ENCODE measurements at regions not wholly inside any gene's neighbourhood (a gene's known extent, or its start where the extent isn't known, plus 50 kb on each side); places are given as distances from the start of the nearest gene placed in this dataset.

GRCh38 chr19:33888665-33889064, 92.0 kb downstream of the KCTD15 start:
- TF ChIP-seq PKNOX1 (IDR thresholded peaks at IDR 0.05) (no peak), FOXA1 (IDR thresholded peaks at IDR 0.05) (no peak), BHLHE40 (IDR thresholded peaks at IDR 0.05; ENCODE audit: borderline replicate concordance) (no peak), SP1 (IDR thresholded peaks at IDR 0.05) (no peak), TARDBP (IDR thresholded peaks at IDR 0.05) (no peak), ZNF384 (IDR thresholded peaks at IDR 0.05) (no peak), SUZ12 (IDR thresholded peaks at IDR 0.05) (no peak), HDGF (IDR thresholded peaks at IDR 0.05; ENCODE audit: borderline replicate concordance) (no peak), CTBP1 (IDR thresholded peaks at IDR 0.05; ENCODE audit: borderline replicate concordance) (no peak), ELF4 (IDR thresholded peaks at IDR 0.05) (no peak), FOXM1 (IDR thresholded peaks at IDR 0.05; ENCODE audit: borderline replicate concordance) (no peak), FOXK2 (IDR thresholded peaks at IDR 0.05) (no peak), LEF1 (IDR thresholded peaks at IDR 0.05; ENCODE audit: borderline replicate concordance) (no peak), NFRKB (IDR thresholded peaks at IDR 0.05) (no peak)

Measured in HEK293T (cell line).